Body of pancreas (tissue), 4 donors: ENCODE measurements at regions not wholly inside any gene's neighbourhood (a gene's known extent, or its start where the extent isn't known, plus 50 kb on each side); places are given as distances from the start of the nearest gene placed in this dataset.

Experiments
- CTCF ChIP-seq, 7 experiments: fragments of 450-650 bp in 4 of 7; fragments of 200-600 bp in 3 of 7; sonication (generic) in 3 of 7; IDR thresholded peaks; one replicate each; pipeline ENCODE4 v1.5.1; 2016 to 2019; ENCODE audit warnings: antibody characterized with exemption in 7 of 7
- POLR2A ChIP-seq, 3 donors: fragments of 450-650 bp; IDR thresholded peaks; one replicate each; pipeline ENCODE4 v1.6.1; 2016; ENCODE audit warnings: antibody characterized with exemption in 3 of 3, mild to moderate bottlenecking in 2 of 3

DNA sequence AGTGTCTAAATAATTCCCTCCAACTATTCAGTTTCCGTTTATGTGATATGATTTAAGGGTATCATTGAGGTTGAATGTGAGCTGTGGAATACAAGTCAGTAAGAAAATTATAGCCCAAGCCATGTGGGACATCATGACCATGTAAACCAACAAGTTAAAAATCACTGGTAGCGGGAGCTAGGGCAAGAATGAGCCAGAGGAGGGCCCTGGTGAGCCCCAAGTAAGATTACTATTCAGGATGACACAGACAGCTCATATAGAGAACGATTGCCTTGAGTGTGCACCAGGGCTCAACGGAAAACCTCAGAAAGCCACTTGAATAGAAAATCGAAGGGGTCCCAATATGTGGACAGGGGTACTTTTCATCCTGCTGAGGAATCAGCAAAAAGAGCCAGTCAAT is 87.8 kb upstream of the RBMS1 start:
- TF ChIP-seq CTCF (IDR thresholded peaks at IDR 0.05) (no peak), POLR2A (IDR thresholded peaks at IDR 0.05) (no peak)
